ENCODE measurements at regions not wholly inside any gene's neighbourhood (a gene's known extent, or its start where the extent isn't known, plus 50 kb on each side); places are given as distances from the start of the nearest gene placed in this dataset.

GRCh38 chr5:1669276-1670155, 130.1 kb downstream of the MRPL36 start:
- in situ Hi-C loops (cut with HindIII; ENCODE audit: low sequenced_read_pairs), result loop anchor here (25.0 kb wide), 1 partner anchor 457 kb away; the partner anchor contains the start of gene SLC6A19

- in situ Hi-C loops (cut with HindIII; ENCODE audit: low sequenced_read_pairs), result loop anchor here (25.0 kb wide), 1 partner anchor 456 kb away; the partner anchor contains the start of gene SLC6A19
Measured at GRCh38 chr5:1668141-1668721, 131.4 kb downstream of the MRPL36 start.

GRCh38 chr5:1667648-1668140, 131.9 kb downstream of the MRPL36 start:
- in situ Hi-C loops (cut with HindIII; ENCODE audit: low sequenced_read_pairs), result loop anchor here (25.0 kb wide), 1 partner anchor 455 kb away; the partner anchor contains the start of gene SLC6A19

GRCh38 chr5:1666812-1667588, 132.6 kb downstream of the MRPL36 start:
- in situ Hi-C loops (cut with HindIII; ENCODE audit: low sequenced_read_pairs), result loop anchor here (25.0 kb wide), 1 partner anchor 455 kb away; the partner anchor contains the start of gene SLC6A19

- in situ Hi-C loops (cut with HindIII; ENCODE audit: low sequenced_read_pairs), result loop anchor here (25.0 kb wide), 1 partner anchor 454 kb away; the partner anchor contains the start of gene SLC6A19
Measured at GRCh38 chr5:1666221-1666620, 133.4 kb downstream of the MRPL36 start.

- in situ Hi-C loops (cut with HindIII; ENCODE audit: low sequenced_read_pairs), result loop anchor here (25.0 kb wide), 1 partner anchor 454 kb away; the partner anchor contains the start of gene SLC6A19
Measured at GRCh38 chr5:1665803-1666202, 133.8 kb downstream of the MRPL36 start.

GRCh38 chr5:1665231-1665630, 134.4 kb downstream of the MRPL36 start:
- in situ Hi-C loops (cut with HindIII; ENCODE audit: low sequenced_read_pairs), result loop anchor here (25.0 kb wide), 1 partner anchor 453 kb away; the partner anchor contains the start of gene SLC6A19

- in situ Hi-C loops (cut with HindIII; ENCODE audit: low sequenced_read_pairs), result loop anchor here (25.0 kb wide), 1 partner anchor 451 kb away; the partner anchor contains the start of gene SLC6A19
Measured at GRCh38 chr5:1663186-1663585, 136.5 kb downstream of the MRPL36 start.

GRCh38 chr5:1662559-1663085, 137.0 kb downstream of the MRPL36 start:
- in situ Hi-C loops (cut with HindIII; ENCODE audit: low sequenced_read_pairs), result loop anchor here (25.0 kb wide), 1 partner anchor 450 kb away; the partner anchor contains the start of gene SLC6A19

GRCh38 chr5:1661831-1662558, 137.6 kb downstream of the MRPL36 start:
- in situ Hi-C loops (cut with HindIII; ENCODE audit: low sequenced_read_pairs), result loop anchor here (25.0 kb wide), 1 partner anchor 450 kb away; the partner anchor contains the start of gene SLC6A19

GRCh38 chr5:1661311-1661710, 137.6 kb upstream of the LPCAT1 start:
- in situ Hi-C loops (cut with HindIII; ENCODE audit: low sequenced_read_pairs), result loop anchor here (25.0 kb wide), 1 partner anchor 449 kb away; the partner anchor contains the start of gene SLC6A19

GRCh38 chr5:1660511-1660910, 136.8 kb upstream of the LPCAT1 start:
- in situ Hi-C loops (cut with HindIII; ENCODE audit: low sequenced_read_pairs), result loop anchor here (25.0 kb wide), 1 partner anchor 448 kb away; the partner anchor contains the start of gene SLC6A19

- in situ Hi-C loops (cut with HindIII; ENCODE audit: low sequenced_read_pairs), result loop anchor here (25.0 kb wide), 1 partner anchor 448 kb away; the partner anchor contains the start of gene SLC6A19
Measured at GRCh38 chr5:1660001-1660400, 136.2 kb upstream of the LPCAT1 start.

GRCh38 chr5:1659100-1659981, 135.6 kb upstream of the LPCAT1 start:
- in situ Hi-C loops (cut with HindIII; ENCODE audit: low sequenced_read_pairs), result loop anchor here (25.0 kb wide), 1 partner anchor 447 kb away; the partner anchor contains the start of gene SLC6A19

GRCh38 chr5:1658665-1659064, 134.9 kb upstream of the LPCAT1 start:
- in situ Hi-C loops (cut with HindIII; ENCODE audit: low sequenced_read_pairs), result loop anchor here (25.0 kb wide), 1 partner anchor 446 kb away; the partner anchor contains the start of gene SLC6A19

GRCh38 chr5:1657161-1657741, 133.5 kb upstream of the LPCAT1 start:
- in situ Hi-C loops (cut with HindIII; ENCODE audit: low sequenced_read_pairs), result loop anchor here (25.0 kb wide), 1 partner anchor 445 kb away; the partner anchor contains the start of gene SLC6A19

GRCh38 chr5:1656271-1656975, 132.7 kb upstream of the LPCAT1 start:
- in situ Hi-C loops (cut with HindIII; ENCODE audit: low sequenced_read_pairs), result loop anchor here (25.0 kb wide), 1 partner anchor 444 kb away; the partner anchor contains the start of gene SLC6A19

Measured in DLD1 (cell line).